DOHH2 (cell line): ENCODE measurements at regions not wholly inside any gene's neighbourhood (a gene's known extent, or its start where the extent isn't known, plus 50 kb on each side); places are given as distances from the start of the nearest gene placed in this dataset.

ENCODE experiments used
- H3F3A ChIP-seq: fragments of 200-600 bp; sonication (generic), shearing (Covaris generic); 2 replicates; pipeline ENCODE4 v1.6.0; 2016; ENCODE audit warnings: antibody characterized with exemption, mild to moderate bottlenecking; ENCODE audit not compliant: control insufficient read depth, insufficient read depth
- H3K27ac ChIP-seq: fragments of 200-600 bp; sonication (generic); 2 replicates; pipeline ENCODE4 v1.5.1; 2014; ENCODE audit warnings: low read depth, mild to moderate bottlenecking, low read length, moderate library complexity
- H3K27me3 ChIP-seq: fragments of 200-600 bp; sonication (generic); 2 replicates; pipeline ENCODE4 v1.6.1; 2014; ENCODE audit warnings: mild to moderate bottlenecking, low read length, mixed read lengths; ENCODE audit not compliant: control insufficient read depth
- H3K36me3 ChIP-seq: fragments of 200-600 bp; sonication (generic); 2 replicates; pipeline ENCODE4 v1.6.1; 2014; ENCODE audit warnings: mild to moderate bottlenecking, low read length, moderate library complexity, mixed read lengths; ENCODE audit not compliant: control insufficient read depth
- H3K4me1 ChIP-seq: fragments of 200-600 bp; sonication (generic); 2 replicates; pipeline ENCODE4 v1.6.1; 2014; ENCODE audit warnings: mild to moderate bottlenecking, low read length, mixed read lengths; ENCODE audit not compliant: control insufficient read depth
- H3K4me2 ChIP-seq: fragments of 200-600 bp; sonication (generic); 2 replicates; pipeline ENCODE4 v1.6.0; 2014; ENCODE audit warnings: mild to moderate bottlenecking, low read length, moderate library complexity
- H3K4me3 ChIP-seq: fragments of 200-600 bp; sonication (generic); 2 replicates; pipeline ENCODE4 v1.5.1; 2014; ENCODE audit warnings: mild to moderate bottlenecking, low read length, mixed read lengths
- H3K79me2 ChIP-seq: fragments of 200-600 bp; sonication (generic); 2 replicates; pipeline ENCODE4 v1.6.1; 2014; ENCODE audit warnings: mild to moderate bottlenecking, low read length, mixed read lengths; ENCODE audit not compliant: control insufficient read depth
- H3K9me2 ChIP-seq: fragments of 200-600 bp; sonication (generic); replicated peaks from 2 replicates; pipeline ENCODE4 v1.6.1; 2014; ENCODE audit warnings: mild to moderate bottlenecking, low read length, mixed read lengths; ENCODE audit not compliant: control insufficient read depth
- H3K9me3 ChIP-seq: fragments of 200-600 bp; sonication (generic); 2 replicates; pipeline ENCODE4 v1.6.1; 2014; ENCODE audit warnings: antibody characterized with exemption, low read length, mixed read lengths; ENCODE audit not compliant: control insufficient read depth, insufficient read depth
- H4K20me1 ChIP-seq: fragments of 200-600 bp; sonication (generic); 2 replicates; pipeline ENCODE4 v1.6.0; 2014; ENCODE audit warnings: low read depth, mild to moderate bottlenecking, antibody characterized with exemption, low read length, moderate library complexity; ENCODE audit not compliant: control insufficient read depth, insufficient read depth
- CTCF ChIP-seq: fragments of 200-600 bp; sonication (generic); IDR thresholded peaks from one replicate; pipeline ENCODE4 v1.5.1; 2014; ENCODE audit warnings: antibody characterized with exemption, mild to moderate bottlenecking, low read depth, low read length; ENCODE audit not compliant: poor library complexity, severe bottlenecking
- EZH2phosphoT487 ChIP-seq: fragments of 200-600 bp; sonication (generic); IDR thresholded peaks from 2 replicates; pipeline ENCODE4 v1.6.1; 2017; ENCODE audit warnings: borderline replicate concordance, mild to moderate bottlenecking, antibody characterized with exemption, low read length, moderate library complexity, mixed read lengths

DNA sequence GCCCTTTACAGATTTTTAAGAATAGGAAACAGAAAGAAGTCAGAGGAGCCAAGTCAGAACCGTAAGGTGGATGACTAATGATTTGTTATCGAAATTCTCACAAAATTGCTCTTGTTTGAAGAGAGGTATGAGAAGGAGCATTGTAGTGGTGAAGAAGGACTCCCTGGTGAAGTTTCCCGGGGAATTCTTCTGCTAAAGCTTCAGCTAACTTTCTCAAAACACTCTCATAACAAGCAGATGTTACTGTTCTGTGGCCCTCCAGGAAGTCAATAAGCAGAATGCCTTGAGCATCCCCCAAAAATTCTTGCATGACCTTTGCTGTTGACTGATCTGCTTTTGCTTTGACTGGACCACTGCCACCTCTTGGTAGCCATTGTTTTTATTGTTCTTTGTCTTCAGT, 152.9 kb downstream of the HGF start:
- no peaks in the 10 kb centered on the region for H3K36me3 ChIP-seq
- H3F3A ChIP-seq: no peaks in the 10 kb centered on the region
- H3K79me2 ChIP-seq: no peaks in the 10 kb centered on the region
- no peak overlapping the region for H3K27ac ChIP-seq
- no peaks in the 10 kb centered on the region; the same call in none of the 2 replicates for H3K9me2 ChIP-seq
- H3K4me1 ChIP-seq: no peaks in the 10 kb centered on the region
- H3K9me3 ChIP-seq: no peaks in the 10 kb centered on the region
- H3K4me3 ChIP-seq: no peak overlapping the region
- no peaks in the 10 kb centered on the region for H3K27me3 ChIP-seq
- no peaks in the 10 kb centered on the region for H4K20me1 ChIP-seq
- no peak overlapping the region for H3K4me2 ChIP-seq
- TF ChIP-seq EZH2phosphoT487 (no peak), CTCF (no peak)

GRCh38 chr7:81611805-81612204, 158.0 kb downstream of the HGF start:
- no peaks in the 10 kb centered on the region for H3K27me3 ChIP-seq
- H3K9me3 ChIP-seq: no peaks in the 10 kb centered on the region
- no peaks in the 10 kb centered on the region for H4K20me1 ChIP-seq
- TF ChIP-seq CTCF (no peak), EZH2phosphoT487 (no peak)
- no peaks in the 10 kb centered on the region for H3K9me2 ChIP-seq
- no peaks in the 10 kb centered on the region for H3K79me2 ChIP-seq
- H3K4me2 ChIP-seq: no peak overlapping the region
- no peaks in the 10 kb centered on the region for H3F3A ChIP-seq
- no peaks in the 10 kb centered on the region for H3K36me3 ChIP-seq
- no peak overlapping the region for H3K27ac ChIP-seq
- no peak overlapping the region for H3K4me3 ChIP-seq
- no peaks in the 10 kb centered on the region for H3K4me1 ChIP-seq

GRCh38 chr7:81611040-81611439, 158.8 kb downstream of the HGF start:
- no peaks in the 10 kb centered on the region for H3K4me1 ChIP-seq
- H3K27me3 ChIP-seq: no peaks in the 10 kb centered on the region
- no peaks in the 10 kb centered on the region for H3K9me2 ChIP-seq
- H3K4me2 ChIP-seq: no peak overlapping the region
- H3K36me3 ChIP-seq: no peaks in the 10 kb centered on the region
- no peak overlapping the region for H3K4me3 ChIP-seq
- no peaks in the 10 kb centered on the region for H4K20me1 ChIP-seq
- H3K79me2 ChIP-seq: no peaks in the 10 kb centered on the region
- TF ChIP-seq CTCF (no peak), EZH2phosphoT487 (no peak)
- no peaks in the 10 kb centered on the region for H3F3A ChIP-seq
- no peaks in the 10 kb centered on the region for H3K9me3 ChIP-seq
- no peak overlapping the region for H3K27ac ChIP-seq
